HG03108 (cell line): ENCODE measurements at regions not wholly inside any gene's neighbourhood (a gene's known extent, or its start where the extent isn't known, plus 50 kb on each side); places are given as distances from the start of the nearest gene placed in this dataset.

Source experiments
- ATAC-seq: cut with Tn5 transposase; IDR thresholded peaks from one replicate; pipeline ENCODE4 v1.9.1; 2021; ENCODE audit warnings: moderate library complexity; ENCODE audit not compliant: unreplicated experiment

DNA sequence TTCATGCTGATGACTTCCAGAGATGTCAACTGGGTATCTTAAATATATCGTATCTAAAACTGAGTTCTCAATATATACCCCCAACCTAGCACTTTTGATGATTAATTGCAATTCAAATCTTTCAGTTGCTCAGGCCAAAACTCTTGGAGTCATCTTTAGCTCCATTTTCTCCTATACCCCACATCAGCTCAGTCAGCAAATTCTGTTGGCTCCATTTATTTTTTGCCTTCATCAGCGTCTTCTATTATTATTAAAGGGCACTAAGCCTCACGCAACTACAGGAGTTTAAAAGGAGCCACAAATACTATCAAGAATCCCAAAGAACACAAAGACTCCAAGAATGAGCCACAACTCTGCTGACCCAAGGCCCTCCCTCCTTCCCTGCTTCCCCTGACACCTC lies 134.9 kb downstream of the KCTD12 start:
- no peak for ATAC-seq

DNA sequence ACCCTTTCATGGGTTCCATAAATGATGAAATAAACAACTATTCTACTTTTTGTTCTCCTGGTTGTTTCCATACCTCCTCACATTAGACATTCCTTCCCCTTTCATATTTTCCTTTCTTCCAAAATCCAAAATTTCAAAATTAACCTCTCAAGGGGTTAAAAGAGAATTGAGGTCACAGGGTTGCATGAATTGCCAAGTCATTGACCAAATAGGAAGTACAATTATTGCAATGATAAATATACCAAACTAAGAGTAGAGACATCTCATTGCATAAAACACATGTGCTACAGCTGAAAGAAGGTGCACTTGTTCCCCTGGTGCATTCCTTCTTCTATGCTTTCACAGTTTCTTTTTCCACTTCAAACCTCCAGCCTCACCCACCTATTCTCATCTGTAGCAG lies 136.1 kb downstream of the KCTD12 start:
- no peak for ATAC-seq

DNA sequence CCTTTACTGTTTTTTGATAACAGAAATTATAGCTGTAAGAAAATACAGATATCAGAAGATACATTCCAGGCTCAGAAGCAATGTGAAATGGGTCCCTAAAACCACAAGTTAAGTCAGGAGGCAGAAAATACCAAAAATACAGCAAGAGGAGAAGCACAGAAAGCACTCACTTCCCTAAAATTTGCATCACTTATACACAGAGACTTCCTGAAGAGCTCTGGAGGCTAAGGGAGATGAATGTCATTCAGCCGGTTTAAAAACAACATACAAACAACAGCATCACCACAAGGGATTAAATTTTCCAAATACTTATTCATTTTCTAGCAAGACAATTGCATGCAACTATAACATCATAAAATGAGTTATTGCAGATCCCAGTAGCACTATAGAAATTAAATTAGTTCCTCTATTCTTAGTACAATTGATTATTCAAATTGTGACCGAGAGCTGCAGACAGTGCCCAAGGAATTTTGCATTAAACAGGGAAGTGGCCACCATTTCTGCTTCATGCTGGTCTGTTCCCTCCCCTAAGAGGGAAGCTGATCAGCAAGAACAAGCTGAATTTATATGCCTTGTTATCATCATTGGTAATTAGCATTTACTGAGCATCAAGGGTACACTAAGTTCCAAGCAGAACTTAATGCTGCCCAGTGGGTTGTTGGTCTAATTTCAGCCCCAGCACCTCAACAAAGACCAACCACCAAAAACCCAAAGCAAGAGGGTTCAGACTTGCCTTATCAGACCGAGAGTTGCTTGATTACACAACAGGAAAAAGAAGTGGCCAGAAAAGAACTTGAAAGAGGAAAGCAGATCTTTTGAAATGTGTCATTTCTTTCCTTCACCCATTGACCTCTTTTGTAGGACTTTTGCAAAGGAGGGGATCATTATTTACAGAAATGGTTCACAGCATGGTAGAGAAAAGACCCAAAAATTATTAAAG lies 140.7 kb downstream of the KCTD12 start:
- ATAC-seq = peak; percentile 88

DNA sequence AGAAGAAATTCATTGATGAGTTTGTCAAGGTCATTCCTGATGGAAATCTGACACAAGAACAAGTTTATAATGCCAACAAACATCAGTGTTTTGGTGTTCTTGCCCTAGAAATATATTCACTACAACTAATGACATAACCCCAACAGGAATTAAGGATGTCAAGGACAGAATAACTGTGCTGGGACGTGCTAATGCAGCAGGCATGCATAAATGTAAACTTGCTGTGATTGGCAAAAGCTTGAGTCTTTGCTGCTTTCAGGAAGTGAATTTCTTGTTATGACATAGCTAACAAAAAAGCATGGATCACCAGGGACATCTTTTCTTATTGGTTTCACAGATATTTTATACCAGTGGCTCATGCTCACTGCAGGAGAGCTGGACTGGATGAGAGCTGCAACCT lies 144.6 kb downstream of the KCTD12 start:
- ATAC-seq = no peak

DNA sequence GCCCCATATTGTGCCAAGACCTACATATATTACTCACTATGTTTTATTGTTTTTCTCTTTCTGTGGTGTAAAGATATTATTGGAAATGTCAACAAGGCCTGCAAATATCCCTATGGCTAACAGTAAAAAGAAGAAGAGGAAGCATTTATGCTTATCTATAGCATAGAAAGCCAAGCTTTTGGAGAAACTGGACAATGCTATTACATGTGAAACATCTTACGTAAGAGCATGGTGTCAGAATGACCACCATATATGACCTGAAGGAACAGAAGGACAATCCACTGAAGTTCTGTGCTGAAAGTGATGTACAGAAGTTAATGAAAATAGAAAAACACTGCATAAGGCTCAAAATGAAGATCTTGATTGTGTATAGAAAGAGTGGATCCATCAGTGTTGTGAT lies 145.2 kb downstream of the KCTD12 start:
- ATAC-seq = no peak

DNA sequence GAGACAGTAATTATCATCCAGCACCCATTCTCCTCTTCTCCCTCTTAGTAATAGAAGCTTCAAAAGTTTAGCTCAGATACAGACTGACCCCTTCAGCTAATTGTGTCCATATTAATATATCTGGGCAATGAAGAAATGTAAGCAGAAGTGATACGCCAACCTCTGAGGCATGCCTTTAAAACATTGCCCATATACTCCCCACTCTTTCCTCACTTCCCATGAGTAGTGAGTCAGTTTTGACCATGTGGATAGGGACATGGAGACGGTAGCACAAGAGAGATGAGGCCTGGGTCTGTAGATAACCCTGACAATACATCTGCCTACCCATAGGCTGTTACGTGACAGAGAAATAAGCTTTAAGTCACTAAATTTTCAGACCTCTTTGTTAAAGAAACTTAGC lies 147.6 kb downstream of the KCTD12 start:
- ATAC-seq = no peak

DNA sequence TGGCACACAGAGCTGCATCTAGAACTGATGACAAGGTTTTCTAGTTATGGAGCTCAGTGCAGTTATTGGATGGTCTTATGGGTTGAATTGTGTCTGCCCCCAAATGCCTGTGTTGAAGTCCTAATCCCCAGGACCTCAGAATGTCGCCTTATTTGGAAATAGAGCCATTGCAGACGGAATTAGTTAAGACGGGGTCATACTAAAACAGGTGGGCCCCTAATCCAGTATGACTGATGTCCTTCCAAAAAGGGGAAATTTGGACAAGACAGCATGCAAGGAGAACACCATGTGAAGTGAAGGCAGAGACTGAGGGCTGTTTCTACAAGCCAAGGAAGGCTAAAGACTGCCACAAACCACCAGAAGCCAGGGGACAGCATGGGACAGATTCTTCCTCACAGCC lies 148.7 kb downstream of the KCTD12 start:
- ATAC-seq = no peak

DNA sequence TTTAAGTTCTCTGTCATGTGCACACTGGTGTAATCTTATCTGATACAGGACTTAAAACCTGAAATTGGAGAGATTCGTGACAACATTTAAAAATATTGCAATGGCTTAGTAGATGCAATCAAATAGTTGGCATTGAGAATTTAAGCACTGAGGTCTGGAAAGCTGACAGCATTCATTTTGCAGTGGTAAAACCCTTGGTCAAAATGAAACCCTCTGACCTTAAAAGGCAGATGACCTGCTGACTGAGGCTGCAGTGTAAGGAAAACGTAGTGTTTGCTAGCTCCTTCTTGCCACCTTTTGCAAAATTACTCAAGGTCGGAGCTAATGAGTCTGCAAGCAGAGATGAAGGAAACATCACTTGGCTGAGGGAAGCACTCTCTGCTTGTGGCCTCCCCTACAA lies 150.6 kb downstream of the KCTD12 start:
- ATAC-seq = peak; percentile 86

DNA sequence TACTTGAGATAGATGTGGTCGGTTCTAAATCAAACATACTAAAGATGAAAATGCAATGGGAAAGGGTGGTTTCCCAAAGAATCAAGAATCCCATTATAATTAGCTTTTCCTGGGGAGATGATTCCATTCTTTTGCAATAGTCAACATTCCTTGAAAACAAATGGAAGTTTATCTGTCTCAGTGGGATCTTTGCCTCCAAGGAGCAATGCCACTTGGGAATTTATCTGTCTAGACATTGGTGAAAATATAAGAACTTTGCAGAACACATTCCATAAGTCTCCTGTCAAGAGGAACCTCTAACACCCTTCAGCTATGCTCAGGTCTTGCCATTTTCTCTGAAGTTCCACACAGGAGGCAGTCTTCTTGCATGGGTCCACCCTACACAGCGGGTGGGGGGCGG lies 152.5 kb downstream of the KCTD12 start:
- no peak for ATAC-seq

DNA sequence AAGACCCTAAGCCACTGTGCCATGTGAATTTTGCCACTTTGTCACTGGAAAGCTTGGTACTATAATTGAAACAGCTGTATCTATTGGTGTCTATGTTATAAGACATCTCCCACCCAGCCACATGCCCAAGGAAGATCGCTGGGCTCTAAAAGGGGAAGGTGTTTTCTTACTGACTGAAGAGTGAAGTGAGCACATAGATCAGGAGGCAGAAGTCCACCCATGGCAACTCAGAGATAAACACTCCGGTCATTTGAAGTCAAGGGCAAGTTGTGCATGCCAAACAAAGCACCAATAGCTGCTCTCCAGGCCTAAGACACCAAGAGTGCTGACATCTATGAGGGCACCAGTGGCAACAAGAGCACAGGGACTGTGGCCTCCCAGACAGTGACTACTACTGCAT lies 153.8 kb downstream of the KCTD12 start:
- no peak for ATAC-seq

DNA sequence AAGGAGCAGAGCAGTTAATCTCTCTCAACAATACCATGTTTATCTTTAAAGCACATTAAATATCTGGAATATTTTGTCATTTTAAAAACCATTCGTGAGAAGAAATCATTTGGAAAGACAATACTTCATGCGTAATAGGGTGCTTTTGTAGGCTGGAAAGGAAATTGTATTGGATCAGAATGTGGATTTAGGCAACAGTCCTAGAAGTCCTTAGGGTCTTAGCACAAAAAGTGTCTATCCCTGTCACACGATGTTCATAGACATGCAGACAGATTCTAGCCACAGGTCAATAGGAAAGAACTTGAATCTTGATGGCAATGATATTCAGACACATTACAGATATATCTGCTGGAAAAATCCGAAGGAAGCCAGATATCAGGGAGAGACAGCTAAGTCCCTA lies 156.0 kb downstream of the KCTD12 start:
- ATAC-seq = no peak

DNA sequence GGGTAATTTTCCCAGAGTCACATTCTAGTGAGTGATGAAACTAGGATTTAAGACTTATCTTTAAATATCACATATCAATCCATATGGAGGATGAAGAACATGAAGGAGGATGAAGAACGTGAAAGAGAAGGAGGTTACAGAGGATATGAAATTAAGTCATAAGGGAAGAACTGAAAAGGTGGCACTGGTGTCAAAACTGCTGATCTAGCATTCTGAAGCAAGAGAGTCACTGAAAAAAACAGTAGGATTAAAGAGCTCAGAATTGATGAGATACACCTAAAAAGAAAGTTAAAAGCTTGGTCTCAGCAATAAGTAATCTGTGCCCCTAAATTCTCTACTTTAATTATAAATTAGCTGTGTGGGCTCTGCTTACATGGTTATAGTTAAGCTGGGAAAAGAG lies 156.5 kb downstream of the KCTD12 start:
- ATAC-seq = no peak

DNA sequence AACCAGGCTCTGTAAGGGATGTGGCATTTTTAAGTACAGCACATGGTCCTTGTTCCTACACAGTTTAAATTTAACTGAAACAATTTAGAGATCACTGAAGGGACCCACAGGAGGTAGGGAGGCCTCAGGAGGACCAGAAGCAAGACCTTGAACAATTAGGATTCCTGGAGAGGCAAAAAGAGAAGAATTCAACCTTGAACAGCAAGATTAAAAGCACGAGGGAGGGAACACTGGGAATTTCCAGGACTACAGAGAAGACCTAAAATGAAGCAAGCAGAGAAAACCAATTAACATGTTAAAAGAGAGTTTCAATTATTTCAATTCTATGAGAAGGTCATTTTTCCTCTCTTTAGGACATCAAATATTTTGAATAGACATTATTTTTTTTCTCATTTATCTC lies 160.3 kb downstream of the KCTD12 start:
- no peak for ATAC-seq

DNA sequence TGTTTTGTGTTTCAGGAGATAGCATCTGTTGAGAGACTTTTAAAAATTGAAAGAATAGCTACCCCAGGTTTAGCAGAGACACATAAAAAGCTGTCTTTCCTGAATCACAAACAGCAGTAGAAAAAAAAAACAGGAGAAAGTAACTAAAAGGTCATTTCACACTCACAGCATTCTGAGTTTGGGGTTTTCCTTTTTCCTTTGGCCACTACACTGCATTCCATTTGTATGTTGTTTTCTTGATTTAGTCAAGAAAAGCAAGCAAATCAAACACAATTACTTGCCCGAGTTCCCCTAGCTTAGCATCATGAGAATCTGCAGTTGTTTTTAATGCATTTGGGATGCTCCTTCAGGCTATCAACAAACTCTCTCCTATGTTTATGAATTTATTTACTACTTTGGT lies 161.0 kb downstream of the KCTD12 start:
- no peak for ATAC-seq

DNA sequence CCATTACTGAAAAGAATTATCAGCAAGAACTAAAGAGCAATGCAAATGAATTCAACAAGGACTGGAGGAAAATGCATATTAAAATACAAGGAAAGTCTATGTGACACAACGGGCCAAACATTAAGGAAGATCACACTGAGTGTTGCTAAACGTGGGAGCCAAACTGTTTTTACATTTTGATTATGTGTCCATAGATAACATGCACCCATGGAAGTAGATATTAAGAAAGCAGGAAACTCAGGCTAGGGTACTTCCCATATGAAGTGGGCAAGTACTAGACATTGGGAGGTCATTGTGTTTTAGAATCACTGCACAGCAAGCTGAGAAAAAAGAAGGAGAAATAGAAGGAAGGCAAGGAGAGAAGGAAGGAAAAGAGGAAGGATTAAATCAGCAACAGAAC lies 161.8 kb downstream of the KCTD12 start:
- ATAC-seq = no peak

DNA sequence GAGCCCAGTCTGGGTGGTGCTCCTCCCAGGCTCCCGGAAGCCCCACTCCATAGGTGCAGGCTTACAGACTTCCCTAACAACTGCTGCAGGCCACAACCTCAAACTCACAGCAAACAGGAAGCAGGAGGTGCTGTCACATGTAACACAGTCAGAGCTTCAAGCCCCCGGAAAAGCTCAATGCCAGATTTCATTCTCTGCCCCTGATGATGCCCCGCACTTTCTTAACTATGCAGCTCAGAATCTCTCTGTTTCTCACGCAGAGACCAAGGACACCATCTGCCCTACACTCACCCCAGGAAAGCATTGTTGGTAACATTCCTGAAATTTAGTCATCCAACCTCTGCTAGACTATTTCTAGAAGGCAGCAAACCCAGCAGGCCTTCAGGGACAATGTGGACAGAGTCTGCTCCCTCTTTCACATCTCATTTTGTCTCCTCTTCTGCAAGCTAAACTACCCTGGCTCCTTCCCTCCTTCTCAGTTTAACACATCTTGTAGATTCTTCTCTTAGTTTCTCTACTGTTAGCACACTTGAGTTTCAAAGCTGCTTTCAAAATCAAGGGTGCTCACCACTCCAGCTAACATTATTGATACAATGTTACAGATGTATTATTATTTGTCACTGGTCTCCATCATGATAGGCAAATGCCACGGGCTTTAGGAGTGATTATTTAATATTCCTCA lies 162.5 kb downstream of the KCTD12 start:
- peak; percentile 53 for ATAC-seq

DNA sequence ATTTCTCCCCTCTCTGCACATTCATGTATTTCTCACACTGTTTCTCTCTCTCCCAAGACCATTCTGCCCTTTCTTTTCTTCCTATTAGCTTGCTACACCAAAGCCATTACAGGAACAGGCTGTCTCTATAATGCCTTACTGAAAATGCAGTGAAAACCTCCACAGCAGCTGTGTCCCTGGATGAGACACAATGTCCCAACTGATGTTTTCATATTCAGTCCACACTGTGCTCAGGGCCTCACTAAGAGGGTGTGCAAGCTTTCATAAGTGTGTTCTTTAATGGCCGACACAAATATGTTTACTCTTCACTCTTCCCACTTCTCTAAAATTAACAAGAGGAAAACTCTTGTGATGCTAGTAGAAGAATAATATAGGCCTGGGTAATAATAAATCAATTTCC lies 163.4 kb downstream of the KCTD12 start:
- ATAC-seq = no peak

DNA sequence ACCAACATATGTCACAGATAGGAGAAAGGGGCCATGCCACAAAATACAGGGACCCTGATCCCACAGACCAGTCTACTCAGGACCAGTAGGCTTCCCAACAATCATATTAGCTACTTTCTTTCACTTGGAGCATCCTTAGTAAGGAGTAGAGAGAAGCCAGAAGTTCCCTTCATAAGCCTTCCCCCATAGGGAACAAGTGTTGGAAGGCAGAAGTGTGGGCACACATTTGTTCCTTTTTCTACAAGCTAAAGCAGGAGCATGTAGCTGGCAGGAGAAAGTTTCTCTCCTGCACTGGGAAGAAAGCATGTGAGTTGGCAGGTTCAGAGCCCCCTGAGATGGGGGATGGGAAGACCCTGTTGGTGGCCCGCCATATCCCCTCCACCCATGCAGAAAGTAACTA lies 165.4 kb downstream of the KCTD12 start:
- no peak for ATAC-seq

DNA sequence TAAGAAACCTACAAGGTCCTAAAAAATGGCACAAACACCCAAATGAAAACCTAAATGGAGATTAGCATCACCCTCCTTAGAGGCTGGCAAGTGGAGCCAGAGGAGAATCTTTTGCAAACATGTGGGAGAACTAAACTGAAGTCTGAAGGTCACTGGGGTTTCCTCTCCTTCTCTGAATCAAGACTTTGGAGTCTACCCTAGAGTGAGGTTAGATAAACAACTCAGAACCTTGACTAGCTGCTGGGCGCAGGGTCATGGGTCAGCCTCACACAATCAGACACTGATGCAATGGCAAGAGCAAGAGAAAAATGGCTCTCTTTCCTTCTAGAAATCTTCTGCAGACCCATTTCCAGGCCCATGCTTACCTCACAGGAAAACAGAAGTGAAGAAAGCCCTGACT lies 165.8 kb downstream of the KCTD12 start:
- ATAC-seq = no peak

DNA sequence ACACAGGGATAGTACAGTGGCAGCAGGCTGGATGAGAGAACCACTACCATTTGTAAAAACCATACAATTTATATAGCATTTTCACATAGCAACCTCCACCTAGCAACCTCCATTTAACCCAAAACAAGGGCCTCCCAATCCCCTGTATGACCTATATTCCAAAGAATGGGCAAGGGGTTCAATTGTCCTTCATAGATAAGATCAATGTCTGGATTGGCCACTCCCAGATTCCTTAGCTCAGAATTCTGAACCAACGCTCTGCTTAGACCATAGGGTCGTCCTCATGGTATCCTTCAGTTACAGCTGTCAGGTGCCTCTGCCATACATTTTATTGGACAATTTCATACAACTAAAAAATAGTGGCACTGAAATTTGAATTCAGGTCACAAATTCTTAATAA lies 166.2 kb downstream of the KCTD12 start:
- no peak for ATAC-seq

DNA sequence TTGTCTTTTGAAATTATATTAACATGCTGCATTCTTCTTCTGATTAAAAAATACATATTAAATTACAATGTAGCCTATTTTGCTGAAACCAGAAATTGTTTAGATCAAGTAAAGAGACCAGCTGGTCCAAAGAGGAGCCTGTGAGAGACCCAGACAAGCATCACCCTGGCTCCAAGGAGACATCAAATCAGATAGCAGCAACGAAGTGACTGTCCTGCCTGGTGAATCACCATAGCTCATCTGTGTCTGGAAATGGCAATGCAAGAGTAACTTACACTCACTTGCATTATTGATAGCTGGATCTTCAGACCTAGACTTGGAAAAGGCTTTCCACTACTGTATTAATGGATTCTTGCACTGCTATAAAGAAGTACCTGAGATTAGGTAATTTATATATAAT lies 169.1 kb downstream of the KCTD12 start:
- no peak for ATAC-seq

DNA sequence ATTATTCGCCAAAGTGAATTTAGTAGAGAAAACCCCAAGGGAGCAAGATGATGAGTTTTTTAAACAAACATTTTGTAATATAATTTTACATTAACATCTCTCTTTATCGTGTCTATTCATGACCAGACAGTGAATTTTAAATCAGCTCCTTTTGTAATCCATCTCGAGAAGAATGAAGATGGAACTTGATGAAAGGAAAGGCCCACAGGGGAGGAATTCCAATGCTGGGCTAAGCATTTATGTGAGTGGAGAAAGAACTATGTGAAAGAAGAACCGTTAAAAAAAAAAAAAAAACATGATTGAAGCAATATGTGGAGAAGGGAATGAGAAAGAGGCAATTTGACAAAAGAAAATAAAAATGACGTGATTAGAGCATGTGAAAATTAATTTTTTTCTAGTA lies 170.6 kb downstream of the KCTD12 start:
- ATAC-seq = no peak
